ENCODE measurements at regions not wholly inside any gene's neighbourhood (a gene's known extent, or its start where the extent isn't known, plus 50 kb on each side); places are given as distances from the start of the nearest gene placed in this dataset.
A peak's percentile ranks its signal among the peaks of the same experiment; 100 is the strongest.

- ATAC-seq (no peak), DNase-seq (no peak)
- intact Hi-C loops (cut with micrococcal nuclease), result no loop called here
Measured at GRCh38 chr2:12950174-12950573, 233.4 kb downstream of the TRIB2 start.

GRCh38 chr2:12950957-12951656 is 234.4 kb downstream of the TRIB2 start:
- DNase-seq, result no peak
- intact Hi-C loops (cut with micrococcal nuclease), result no loop called here
- no peak for ATAC-seq

GRCh38 chr2:12951657-12951973 is 234.9 kb downstream of the TRIB2 start:
- DNase-seq, result no peak
- intact Hi-C loops (cut with micrococcal nuclease), result no loop called here
- ATAC-seq, result no peak

DNA sequence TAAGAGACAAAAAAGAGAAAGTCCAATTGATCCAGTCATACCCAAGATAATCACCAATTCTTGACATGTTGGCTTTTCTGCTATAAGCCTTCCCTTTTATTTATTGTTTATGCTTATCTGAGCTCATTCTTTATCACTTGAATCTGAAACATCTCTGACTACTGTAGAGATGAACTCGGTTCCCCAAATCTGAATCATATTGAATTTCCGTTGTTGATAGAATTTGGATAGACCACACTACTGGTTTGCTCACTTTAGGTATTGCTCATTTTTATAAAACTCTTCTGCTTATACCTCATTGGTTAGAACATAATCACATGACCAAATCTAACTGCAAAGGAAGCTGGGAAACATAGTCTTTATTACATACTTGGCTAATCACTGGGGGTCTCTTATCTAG is 236.9 kb downstream of the TRIB2 start:
- DNase-seq (no peak), ATAC-seq (no peak)
- intact Hi-C loops (cut with micrococcal nuclease), result no loop called here

GRCh38 chr2:12955864-12956263 is 239.1 kb downstream of the TRIB2 start:
- no peak for DNase-seq
- ATAC-seq, result no peak
- intact Hi-C loops (cut with micrococcal nuclease), result no loop called here

GRCh38 chr2:12957251-12957650 is 240.5 kb downstream of the TRIB2 start:
- no peak for DNase-seq
- intact Hi-C loops (cut with micrococcal nuclease), result no loop called here
- ATAC-seq, result no peak

- DNase-seq (no peak), ATAC-seq (no peak)
- intact Hi-C loops (cut with micrococcal nuclease), result no loop called here
Measured at GRCh38 chr2:12959935-12960334, 243.2 kb downstream of the TRIB2 start.

DNA sequence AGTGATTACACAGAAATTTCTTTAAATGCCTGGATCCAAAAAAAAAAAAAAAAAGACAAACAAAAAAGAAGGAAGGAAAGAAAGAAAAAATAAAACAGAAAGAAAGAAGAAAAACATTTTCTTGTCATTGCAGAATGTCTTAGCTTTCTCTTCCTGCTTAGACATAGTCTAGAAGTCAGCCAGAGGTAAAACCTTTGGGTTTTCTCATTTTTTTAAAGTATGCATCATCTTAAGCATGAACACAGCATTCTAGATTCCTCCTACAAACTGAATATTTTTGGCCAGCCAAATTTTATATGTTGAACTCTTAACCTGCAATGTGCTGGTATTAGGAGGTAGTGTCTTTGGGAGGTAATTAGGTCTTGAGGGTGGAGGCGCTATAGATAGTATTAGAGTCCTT is 243.9 kb downstream of the TRIB2 start:
- DNase-seq (no peak), ATAC-seq (no peak)
- intact Hi-C loops (cut with micrococcal nuclease), result no loop called here

DNA sequence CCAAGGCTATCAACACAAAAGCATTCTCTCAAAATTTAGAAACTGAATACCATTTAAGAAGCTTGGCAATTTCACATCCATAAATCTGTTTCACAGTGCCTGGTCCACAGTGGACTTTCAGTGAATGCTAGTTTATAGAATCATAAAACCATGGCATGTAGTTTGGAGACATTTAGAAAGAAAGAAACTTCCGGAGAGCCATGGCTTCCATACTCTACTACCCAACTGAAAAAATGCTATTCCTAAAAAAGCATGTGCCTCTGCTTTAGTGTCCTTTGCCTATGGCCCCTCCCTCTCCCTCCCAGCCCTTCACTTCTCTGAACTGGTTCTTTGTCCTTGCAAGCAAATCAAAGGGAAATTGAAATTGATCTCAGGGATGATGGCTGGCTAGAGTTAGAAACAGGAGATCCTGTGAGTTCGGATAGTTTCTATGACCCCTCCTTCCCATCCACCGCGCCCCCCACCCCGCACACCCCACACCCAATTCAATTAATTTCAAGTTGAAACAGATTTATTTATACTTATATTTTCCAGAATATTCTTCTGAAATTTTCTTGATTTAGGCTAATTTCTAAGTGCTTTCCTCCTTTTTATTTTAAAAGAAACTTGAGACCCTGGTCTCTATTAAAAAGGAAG is 248.3 kb downstream of the TRIB2 start:
- ATAC-seq (no peak), DNase-seq (no peak)
- intact Hi-C loops (cut with micrococcal nuclease), result no loop called here

DNA sequence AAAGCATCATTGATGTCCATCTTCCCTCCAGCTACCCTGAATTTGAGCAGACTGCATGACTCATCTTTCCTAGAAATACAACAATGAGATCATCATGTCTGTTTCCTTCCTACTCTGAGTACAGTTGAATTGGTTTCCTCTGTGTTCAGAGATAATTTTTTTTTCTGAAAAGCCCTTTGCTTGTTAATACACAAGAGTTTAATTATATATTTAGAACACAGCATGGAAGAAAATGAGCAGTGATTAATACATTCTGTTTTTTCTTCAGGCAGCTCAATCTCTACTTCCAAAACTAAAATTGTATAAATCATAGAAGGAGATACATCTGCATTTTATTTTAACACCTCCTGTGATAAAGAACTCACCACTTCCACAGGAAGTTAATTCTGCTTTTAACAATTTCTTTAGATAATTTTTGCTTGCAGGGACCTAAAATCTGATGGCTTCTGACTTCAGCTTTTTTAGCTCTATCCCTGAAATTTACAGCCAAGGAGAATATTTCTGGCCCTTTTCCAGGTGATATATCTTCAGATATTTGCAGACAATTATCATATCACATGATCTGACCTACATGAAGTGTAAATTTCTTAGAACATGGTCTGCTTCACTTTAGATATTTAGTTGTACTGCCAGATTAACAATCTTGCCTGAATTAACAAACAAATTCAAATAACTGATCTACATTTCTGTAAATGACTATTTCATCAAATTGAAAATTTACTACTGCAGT is 249.0 kb downstream of the TRIB2 start:
- ATAC-seq, result peak; percentile 77
- DNase-seq, result no peak
- intact Hi-C loops (cut with micrococcal nuclease), result no loop called here

DNA sequence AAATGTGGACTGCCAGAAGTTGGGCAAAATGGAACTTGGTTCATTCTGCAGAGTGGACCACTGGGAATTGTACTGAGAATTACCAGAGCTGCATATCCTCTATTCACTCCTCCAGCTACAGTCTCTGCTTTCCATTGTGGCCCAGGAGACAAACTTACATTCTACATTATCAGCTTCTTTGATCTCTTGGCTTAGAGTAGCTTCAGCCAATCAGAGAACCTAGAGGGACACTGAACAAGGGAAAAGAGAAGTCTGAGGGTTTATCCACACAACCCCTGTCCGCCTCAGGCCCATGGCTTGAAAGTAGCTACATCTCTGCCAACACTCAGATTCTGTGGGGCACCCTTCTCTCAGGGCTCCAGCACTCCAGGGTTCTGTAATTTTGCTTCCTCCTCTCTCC is 251.1 kb downstream of the TRIB2 start:
- ATAC-seq, result no peak
- intact Hi-C loops (cut with micrococcal nuclease), result no loop called here
- DNase-seq, result no peak

- DNase-seq, result no peak
- intact Hi-C loops (cut with micrococcal nuclease), result no loop called here
- ATAC-seq, result no peak
Measured at GRCh38 chr2:12968399-12968798, 251.7 kb downstream of the TRIB2 start.

GRCh38 chr2:12970861-12971260 is 254.1 kb downstream of the TRIB2 start:
- intact Hi-C loops (cut with micrococcal nuclease), result no loop called here
- ATAC-seq, result no peak
- DNase-seq, result no peak

DNA sequence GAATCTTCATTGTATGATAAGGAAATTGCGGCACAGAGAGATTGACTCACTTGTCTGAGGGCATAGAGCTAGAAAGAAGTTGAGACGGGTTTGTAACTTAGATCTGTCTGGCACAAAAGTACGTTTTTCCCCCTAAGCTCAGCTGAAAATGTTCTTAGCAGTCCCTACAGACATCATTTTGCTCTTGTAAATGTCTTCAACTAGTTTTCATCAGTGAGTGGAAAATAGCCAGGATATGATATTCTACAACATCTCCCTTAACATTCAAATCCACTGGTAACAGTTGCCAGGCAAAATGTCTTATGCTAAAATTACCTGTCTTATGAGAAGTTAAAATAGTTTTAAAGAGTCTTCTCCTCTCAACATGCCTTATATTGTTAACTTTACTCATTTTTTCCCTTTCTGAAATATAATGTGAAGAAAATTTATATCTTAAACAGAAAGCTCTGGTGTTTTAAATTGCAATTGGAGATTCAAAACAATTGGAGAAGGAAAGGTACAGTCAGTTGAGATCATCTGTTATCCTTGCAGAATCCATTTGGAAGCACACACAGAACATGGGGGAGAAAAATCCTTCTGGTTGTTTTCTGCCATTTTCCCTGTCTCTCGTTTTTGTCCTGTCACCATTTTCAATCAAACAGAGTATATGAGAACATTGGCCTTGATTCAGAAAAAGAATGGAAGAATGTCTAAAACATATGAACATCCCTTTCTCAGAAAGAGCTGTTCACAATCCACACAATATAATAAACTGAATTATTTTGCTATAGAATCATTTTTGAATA is 255.0 kb downstream of the TRIB2 start:
- ATAC-seq (no peak), DNase-seq (no peak)
- intact Hi-C loops (cut with micrococcal nuclease), result no loop called here

DNA sequence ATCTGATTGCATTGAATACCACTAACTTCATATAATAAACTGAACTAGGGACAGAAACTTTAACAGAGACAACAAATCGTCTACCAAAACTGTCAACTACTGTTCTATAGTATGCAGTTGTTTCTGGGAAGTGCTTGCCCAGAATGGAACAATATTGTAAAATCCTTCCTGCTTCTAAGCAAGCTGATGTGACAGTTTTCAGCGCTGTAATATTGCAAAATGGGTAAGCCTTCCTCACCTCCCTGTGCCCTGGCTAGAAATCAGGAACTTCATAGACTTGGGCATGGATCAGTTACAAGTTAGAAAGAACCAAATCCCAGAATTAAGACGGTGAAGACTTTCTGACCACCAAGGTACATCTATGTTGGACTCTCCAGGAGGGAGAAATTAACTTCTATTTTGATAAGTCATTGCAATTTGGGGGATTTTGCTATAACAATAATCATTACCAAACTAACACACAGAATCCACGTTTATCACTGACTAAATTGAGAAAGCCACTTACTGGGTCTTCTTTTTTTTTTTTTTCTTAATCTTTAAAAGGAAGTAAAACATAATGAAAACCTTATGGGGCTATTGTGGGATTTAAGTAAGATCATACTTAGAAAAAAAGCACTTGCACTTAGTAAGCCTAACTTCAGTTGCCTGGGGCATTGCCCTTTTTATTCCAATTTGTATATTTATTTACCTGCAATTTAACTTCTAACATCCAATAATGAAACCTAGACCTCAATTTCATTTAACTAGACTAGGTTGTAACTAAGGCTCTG is 261.5 kb downstream of the TRIB2 start:
- ATAC-seq, result peak; percentile 33
- no peak for DNase-seq
- intact Hi-C loops (cut with micrococcal nuclease), result no loop called here

GRCh38 chr2:12979066-12979465 is 262.3 kb downstream of the TRIB2 start:
- ATAC-seq (no peak), DNase-seq (no peak)
- intact Hi-C loops (cut with micrococcal nuclease), result no loop called here

DNA sequence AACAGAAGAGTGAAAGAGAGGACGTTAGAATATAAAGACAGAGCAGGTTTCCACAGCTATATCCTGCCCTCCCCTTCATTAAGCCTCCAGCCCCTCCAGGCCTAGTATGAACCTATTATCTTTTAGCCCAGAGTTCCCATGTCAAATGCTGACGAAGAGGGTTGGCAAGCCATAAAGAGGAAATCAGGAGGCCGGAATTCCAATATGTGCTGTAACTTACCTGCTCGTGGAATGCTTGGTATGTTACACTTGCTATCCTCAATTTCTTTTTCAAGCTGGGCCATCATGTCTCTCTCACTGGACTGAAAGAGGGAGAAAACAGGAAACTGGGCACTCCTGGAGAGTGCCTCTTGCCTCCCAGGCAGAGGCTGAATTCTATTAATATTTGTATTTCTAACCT is 264.1 kb downstream of the TRIB2 start:
- intact Hi-C loops (cut with micrococcal nuclease), result no loop called here
- ATAC-seq (no peak), DNase-seq (no peak)

DNA sequence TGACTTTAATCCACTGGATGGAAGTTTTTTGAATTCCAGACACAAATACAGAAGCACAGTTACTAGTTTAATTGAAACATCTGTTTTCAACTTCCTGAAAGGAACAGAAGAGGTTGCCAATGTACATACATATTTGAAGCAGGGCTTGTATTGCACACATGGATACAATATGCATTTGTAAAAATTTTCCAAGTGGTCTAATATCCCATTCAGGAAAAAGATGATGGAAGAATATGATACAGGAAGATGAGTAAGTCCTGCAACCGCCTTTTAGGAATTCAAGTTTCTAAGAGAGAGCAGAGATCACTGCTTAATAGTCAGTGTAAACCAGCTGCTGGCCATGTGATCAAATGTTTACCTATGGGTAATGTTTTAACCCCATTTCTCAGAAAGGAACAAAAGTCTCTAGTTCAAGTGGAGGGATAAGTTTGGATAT is 265.4 kb downstream of the TRIB2 start:
- DNase-seq (no peak), ATAC-seq (no peak)
- intact Hi-C loops (cut with micrococcal nuclease), result no loop called here

DNA sequence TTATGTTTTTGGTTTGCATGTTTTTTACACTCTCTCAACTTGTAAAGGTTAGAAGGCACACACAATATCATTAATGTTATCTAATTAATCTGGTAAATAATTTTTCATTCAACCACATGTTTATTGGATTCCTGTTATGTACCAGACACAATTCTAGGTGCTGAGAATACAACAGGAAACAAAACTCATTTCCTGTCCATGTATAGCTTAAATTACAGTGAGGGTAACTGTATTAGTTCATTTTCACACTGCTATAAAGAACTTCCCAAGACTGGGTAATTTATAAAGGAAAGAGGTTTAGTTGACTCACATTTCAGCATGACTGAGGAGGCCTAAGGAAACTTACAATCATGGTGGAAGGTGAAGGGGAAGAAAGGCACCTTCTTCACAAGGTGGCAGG is 270.5 kb downstream of the TRIB2 start:
- intact Hi-C loops (cut with micrococcal nuclease), result no loop called here
- ATAC-seq (no peak), DNase-seq (no peak)
